SHP77 (cell line): ENCODE measurements at regions not wholly inside any gene's neighbourhood (a gene's known extent, or its start where the extent isn't known, plus 50 kb on each side); places are given as distances from the start of the nearest gene placed in this dataset.

Experiments
- DNase-seq, 2 experiments: peaks; one replicate each; lab custom pipeline; 2025; lab: John Stamatoyannopoulos, UW

DNA sequence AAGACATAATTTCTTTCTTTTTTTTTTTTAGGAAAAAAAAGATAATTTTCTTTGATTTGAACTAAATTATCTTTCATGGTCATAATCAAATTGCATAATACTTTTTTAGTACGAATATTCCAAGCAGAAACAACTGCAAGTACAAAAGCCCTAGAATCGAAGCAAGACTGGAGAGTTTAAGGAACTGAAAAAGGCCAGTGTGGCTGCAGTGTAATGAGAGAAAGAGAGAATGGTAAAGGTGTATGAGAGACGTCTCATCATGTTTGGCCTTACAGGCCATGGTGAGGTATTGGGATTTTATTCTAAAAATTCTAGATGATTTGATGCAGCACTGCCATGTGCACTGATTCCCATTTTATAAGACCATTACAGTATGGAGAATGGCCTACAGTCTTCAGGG, 180.9 kb downstream of the SUCNR1 start:
- DNase-seq, result no peak

GRCh38 chr3:152056073-152056472, 182.6 kb downstream of the SUCNR1 start:
- DNase-seq, result no peak

DNA sequence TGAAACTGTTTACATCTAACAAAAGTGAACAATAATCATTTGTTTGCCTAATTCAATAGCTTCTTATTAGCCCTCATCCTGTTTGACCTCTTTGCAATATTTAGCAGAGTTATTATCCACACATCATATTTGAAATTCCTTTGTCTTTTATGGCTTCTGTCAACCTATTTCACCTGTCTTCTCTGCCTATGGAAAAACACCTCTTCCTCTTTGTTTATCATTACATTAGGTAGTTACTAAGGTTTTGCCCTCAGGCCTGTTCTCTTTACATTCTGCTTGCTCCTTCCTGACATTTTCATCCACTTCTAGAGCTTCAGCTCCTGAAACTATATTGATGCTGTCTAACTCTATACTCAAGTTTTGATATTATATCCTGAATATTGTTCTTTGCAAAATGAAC, 183.0 kb downstream of the SUCNR1 start:
- DNase-seq, result no peak

DNA sequence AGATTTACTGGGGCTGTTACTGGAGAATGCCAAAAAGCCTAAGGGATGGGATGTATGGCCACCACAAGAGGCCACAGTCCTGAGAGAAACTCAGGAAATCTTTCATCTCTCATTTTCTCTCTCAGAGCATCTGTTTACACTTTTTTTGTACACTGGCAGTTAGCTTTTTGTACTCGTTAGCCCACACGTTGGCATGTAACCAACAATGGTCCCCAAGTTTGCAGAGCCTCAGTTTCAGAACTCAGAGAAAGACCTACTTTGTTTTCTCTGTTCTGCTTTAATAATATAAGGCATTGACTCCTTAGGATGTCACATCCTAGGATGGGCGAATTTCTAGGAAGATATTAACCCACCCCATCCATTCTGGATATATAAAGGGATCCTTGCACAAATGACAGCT, 183.5 kb downstream of the SUCNR1 start:
- DNase-seq, result no peak

- DNase-seq, result no peak
These were observed 185.4 kb downstream of the SUCNR1 start for GRCh38 chr3:152058856-152059255.

- peak; percentile 26 to 53 for DNase-seq
These were observed 187.3 kb downstream of the SUCNR1 start for GRCh38 chr3:152060701-152061100.

DNA sequence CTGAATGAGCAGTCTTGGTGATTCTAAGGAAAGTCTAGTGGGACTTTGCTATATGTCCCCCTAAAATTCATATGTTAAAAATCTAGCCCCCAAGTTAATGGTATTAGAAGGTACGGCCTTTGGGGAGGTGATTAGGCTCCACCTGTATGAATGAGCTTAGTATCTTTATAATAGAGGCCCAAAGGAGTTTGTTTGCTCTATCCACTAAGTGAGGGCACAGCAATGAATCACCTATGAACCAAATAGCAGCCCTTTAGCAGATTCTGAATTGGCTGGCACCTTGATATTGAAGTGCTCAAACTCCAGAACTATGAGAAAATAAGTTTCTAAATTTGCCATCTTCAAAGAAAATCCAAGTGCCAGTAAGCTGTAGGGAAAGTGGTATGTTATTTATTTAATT, 187.9 kb downstream of the SUCNR1 start:
- DNase-seq, result peak in 1 of 2 experiments; percentile 20

DNA sequence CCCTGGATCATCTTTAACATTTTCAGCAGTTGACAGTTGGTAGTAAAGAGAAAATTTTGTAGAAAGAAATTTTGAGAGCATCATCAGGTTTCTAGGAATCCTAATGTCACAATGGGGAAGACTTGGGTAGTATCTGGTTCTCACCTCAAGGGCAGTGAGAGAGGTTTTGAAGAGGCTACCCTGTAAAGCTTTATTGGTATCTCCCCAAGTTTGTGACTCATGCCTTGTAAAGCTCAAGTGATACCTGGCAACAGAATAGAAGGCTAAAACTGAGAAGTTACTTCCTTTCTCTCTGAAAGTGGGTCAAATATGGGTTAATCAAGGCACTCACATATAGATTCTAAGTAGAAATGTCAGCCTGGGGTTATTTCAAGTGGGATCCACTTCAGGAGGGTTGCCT, 196.4 kb downstream of the SUCNR1 start:
- DNase-seq, result no peak

GRCh38 chr3:152071315-152071714, 197.4 kb upstream of the MBNL1 start:
- DNase-seq, result no peak

- DNase-seq, result peak in 1 of 2 experiments; percentile 12
These were observed 196.8 kb upstream of the MBNL1 start for GRCh38 chr3:152071924-152072323.

DNA sequence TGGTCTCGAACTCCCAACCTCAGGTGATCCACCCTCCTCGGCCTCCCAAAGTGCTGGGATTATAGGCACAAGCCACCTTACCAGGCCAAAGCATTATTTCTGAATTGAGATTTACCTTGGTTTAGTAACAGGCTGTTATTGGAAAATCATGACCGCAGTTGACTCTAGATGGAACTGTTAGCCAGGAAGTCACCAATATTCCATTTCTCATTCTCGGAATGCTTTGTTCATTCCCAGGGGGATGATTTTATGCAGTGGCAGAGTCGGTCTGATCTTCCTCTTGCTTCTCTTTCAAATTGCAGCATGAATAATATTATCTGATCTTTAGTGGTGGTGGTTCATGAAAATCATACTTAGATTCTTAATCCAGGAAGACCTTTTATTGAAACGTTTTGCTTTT, 195.5 kb upstream of the MBNL1 start:
- no peak for DNase-seq

DNA sequence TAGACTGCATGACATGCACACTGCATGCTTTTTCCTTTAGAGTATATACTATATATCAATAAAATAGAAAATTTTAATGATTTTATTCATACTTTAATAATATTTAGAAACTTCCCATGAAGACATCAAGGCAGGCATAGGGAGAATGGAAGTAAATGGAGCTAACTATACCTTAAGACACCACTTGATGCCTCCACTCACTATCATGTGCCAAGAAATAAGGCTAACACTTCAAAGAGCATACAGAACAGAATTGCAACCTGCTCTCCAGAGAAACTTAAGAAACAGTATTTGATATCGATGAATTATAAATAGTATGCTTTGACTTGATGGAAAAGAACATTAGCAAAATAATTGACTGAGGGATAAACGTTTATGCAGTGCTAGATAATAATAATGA, 192.6 kb upstream of the MBNL1 start:
- no peak for DNase-seq

- no peak for DNase-seq
These were observed 188.7 kb upstream of the MBNL1 start for GRCh38 chr3:152079980-152080379.

DNA sequence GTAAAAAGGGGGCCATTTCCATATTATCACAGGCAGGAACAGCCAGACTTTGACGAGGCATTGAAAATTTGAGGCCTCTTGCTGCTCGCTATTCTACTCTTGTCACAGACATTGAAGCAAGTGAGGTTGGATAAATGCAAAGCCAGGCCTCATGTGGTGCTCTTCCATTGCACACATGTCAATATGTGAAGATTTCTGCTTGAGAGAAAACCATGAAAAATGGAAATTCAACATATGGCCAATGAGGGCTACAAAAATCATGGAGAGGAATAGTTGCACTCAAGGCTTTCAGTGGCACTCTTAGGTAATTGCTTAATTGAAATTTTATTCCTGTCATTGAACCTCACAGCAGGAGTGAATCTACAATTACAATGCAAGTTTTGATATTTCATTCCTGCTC, 185.6 kb upstream of the MBNL1 start:
- no peak for DNase-seq

DNA sequence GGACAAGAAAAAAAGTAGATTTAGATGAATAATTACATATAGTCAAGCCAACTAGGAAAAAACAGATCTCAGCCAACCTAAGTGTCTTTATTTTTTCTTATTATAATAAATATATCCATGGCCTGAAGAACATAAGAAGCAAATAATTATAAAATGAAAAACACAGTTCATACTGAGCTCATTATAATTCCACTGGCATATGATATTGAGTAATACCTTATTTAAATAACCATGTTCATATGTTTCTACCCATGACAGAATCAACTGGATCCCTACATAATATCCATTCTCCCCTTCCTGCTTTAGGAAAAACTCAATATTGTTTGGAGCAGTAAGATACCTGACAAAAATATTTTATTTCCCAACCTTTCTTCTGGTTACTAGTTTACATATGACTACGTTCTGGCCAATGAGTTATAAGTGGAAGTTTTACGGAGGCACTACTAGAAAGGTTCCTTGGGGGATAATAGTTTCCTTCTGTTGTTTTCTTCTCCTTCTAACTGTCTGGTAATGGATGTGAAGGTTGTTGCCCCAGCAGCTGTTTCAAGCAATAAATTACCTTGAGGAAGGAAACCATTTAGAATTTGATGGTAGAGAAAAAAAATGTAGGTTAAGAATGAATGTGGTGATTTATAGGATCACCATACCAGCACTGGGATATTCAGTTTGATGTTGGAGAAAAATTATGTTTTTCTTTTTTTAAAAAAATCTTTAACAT, 184.1 kb upstream of the MBNL1 start:
- no peak for DNase-seq

GRCh38 chr3:152087153-152087552, 181.6 kb upstream of the MBNL1 start:
- DNase-seq, result no peak

DNA sequence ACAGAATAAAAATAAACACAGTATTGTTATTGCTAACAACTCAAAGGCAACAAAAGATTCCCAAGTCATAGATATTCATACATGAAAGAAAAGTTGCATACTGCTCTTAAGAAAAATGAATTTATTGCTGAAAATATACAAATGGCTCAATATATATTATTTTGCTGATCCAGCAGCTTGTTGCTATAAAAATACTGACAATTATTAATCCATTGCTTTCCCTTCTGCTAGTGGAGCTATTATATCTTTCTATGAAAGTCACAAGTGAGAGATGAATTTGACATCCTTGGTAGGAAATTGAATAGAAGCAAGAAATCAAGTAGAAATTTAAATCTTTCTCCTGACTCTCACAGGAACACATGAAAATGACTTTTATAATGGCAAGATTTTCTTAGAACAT, 179.2 kb upstream of the MBNL1 start:
- DNase-seq, result no peak

GRCh38 chr3:152091725-152092124, 177.0 kb upstream of the MBNL1 start:
- DNase-seq, result no peak

DNA sequence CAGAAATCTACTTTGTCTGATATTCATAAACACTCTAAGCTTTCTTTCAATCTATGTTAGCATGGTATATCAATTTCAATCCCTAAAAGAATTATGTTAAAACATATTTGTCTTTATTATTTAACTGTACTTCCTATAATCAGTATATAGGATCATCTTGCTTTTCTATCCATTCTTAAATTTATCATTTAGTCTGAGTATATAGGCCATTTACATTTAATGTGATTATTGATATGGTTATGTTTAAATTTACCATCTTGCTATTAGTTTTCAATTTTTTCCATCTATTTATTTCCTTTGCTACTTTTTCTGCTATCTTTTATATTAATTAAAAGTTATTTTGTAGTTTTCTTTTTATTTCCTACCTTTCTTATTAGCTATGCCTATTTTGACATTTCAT, 174.8 kb upstream of the MBNL1 start:
- DNase-seq, result no peak

GRCh38 chr3:152094406-152094805, 174.3 kb upstream of the MBNL1 start:
- DNase-seq, result no peak

- DNase-seq, result no peak
These were observed 173.3 kb upstream of the MBNL1 start for GRCh38 chr3:152095472-152095871.

DNA sequence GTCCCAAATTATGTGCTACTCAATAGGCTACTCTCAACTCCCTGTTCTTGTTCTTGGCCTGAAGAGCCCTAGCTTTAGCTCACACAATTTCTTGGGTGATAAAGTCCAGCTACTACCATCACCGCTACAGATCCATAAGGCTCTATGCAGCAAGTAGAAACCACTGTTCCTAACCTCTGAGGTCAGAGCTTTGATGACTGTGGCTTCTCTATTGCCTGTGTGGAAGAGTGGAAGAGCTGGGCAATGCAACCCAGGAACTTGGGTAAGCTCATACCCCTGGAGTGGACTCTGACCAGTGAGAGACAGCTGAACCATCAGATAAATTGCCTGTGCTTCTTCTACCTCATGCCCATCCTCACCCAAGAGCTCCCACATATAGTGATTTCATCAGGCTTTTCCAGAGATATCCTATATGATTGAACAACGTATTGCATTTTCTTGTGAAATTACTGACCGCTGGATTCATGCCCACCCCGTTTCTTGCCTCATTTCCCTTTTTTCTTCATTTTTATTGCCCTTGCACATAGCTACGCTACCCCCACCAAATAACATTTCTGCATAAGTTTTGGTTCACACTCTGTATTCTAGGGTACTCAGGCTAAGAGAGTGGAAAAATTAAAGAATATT, 172.3 kb upstream of the MBNL1 start:
- DNase-seq, result no peak

- no peak for DNase-seq
These were observed 171.6 kb upstream of the MBNL1 start for GRCh38 chr3:152097120-152097519.

GRCh38 chr3:152097770-152098169, 171.0 kb upstream of the MBNL1 start:
- no peak for DNase-seq
